GM23338 (cell line): ENCODE measurements at regions not wholly inside any gene's neighbourhood (a gene's known extent, or its start where the extent isn't known, plus 50 kb on each side); places are given as distances from the start of the nearest gene placed in this dataset.

Experiments
- CREB1 ChIP-seq: fragments of 250-450 bp; sonication (Bioruptor Pico); IDR thresholded peaks from 2 replicates; pipeline ENCODE4 v1.5.0; 2020; ENCODE audit warnings: low read depth, mild to moderate bottlenecking, moderate library complexity
- CTCF ChIP-seq, 2 experiments: fragments of 200-600 bp in 1 of 2; sonication (generic) in 1 of 2; conservative IDR thresholded peaks; 2 replicates each; pipeline versions ENCODE4 v1.5.1 to v1.6.1; 2016 to 2017; ENCODE audit warnings: antibody characterized with exemption in 2 of 2, low read depth in 2 of 2, mild to moderate bottlenecking in 2 of 2, moderate library complexity in 1 of 2
- EZH2 ChIP-seq: fragments of 200-600 bp; sonication (generic); IDR thresholded peaks from one replicate; pipeline ENCODE4 v1.8.0; 2017; ENCODE audit warnings: antibody characterized with exemption, mild to moderate bottlenecking, low read depth; ENCODE audit not compliant: unreplicated experiment
- EZH2phosphoT487 ChIP-seq: fragments of 200-600 bp; sonication (generic); IDR thresholded peaks from one replicate; pipeline ENCODE4 v1.8.1; 2018; ENCODE audit warnings: antibody characterized with exemption; ENCODE audit not compliant: unreplicated experiment
- POLR2AphosphoS5 ChIP-seq: IDR thresholded peaks from 2 replicates; pipeline ENCODE4 v1.6.1; 2016; ENCODE audit warnings: antibody characterized with exemption, low read depth
- REST ChIP-seq: IDR thresholded peaks from one replicate; pipeline ENCODE4 v1.6.1; 2018; ENCODE audit warnings: antibody characterized with exemption; ENCODE audit not compliant: unreplicated experiment
- TF ChIP-seq, protein P1 (sequence below): IDR thresholded peaks from 2 replicates; pipeline ENCODE4 v1.6.1; 2016; ENCODE audit warnings: antibody characterized with exemption

GRCh38 chr6:102655823-102656222 is 1262.3 kb downstream of the GRIK2 start:
- TF ChIP-seq CTCF (conservative IDR thresholded peaks at IDR 0.05; ENCODE audit: low read depth in 2 of 2) (no peak), EZH2 (no peak), REST (no peak), POLR2AphosphoS5 (no peak), EZH2phosphoT487 (no peak), CREB1 (CRISPR knock-in tag) (no peak)
- TF ChIP-seq, protein P1, sequence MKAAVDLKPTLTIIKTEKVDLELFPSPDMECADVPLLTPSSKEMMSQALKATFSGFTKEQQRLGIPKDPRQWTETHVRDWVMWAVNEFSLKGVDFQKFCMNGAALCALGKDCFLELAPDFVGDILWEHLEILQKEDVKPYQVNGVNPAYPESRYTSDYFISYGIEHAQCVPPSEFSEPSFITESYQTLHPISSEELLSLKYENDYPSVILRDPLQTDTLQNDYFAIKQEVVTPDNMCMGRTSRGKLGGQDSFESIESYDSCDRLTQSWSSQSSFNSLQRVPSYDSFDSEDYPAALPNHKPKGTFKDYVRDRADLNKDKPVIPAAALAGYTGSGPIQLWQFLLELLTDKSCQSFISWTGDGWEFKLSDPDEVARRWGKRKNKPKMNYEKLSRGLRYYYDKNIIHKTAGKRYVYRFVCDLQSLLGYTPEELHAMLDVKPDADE, result no peak
